ENCODE measurements at regions not wholly inside any gene's neighbourhood (a gene's known extent, or its start where the extent isn't known, plus 50 kb on each side); places are given as distances from the start of the nearest gene placed in this dataset.

DNA sequence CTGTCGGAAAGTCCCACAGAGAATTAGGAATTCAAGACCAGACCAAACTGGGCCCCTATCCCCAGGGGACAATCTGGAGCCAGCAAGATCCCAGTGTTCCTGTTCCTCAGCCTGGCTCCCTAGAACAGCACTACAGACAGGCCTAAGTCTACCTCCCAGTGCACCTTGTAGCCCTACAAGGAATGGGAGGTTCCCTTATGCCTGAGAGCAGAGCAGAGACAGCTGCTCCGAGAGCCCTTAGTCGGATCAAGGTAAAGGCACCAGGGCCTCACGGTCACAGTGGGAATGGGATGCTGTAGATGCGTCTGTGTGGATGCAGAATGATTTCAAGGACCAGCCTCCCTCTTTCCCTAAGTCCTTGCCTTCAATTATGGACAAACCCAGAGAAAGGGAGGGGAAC, 204.5 kb upstream of the STXBP5 start:
- TF ChIP-seq, protein P1, sequence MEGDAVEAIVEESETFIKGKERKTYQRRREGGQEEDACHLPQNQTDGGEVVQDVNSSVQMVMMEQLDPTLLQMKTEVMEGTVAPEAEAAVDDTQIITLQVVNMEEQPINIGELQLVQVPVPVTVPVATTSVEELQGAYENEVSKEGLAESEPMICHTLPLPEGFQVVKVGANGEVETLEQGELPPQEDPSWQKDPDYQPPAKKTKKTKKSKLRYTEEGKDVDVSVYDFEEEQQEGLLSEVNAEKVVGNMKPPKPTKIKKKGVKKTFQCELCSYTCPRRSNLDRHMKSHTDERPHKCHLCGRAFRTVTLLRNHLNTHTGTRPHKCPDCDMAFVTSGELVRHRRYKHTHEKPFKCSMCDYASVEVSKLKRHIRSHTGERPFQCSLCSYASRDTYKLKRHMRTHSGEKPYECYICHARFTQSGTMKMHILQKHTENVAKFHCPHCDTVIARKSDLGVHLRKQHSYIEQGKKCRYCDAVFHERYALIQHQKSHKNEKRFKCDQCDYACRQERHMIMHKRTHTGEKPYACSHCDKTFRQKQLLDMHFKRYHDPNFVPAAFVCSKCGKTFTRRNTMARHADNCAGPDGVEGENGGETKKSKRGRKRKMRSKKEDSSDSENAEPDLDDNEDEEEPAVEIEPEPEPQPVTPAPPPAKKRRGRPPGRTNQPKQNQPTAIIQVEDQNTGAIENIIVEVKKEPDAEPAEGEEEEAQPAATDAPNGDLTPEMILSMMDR (IDR thresholded peaks at IDR 0.05), result no peak
- no peak for TF ChIP-seq POLR2A (IDR thresholded peaks at IDR 0.05)
